Keratinocyte (primary cell): ENCODE measurements at regions not wholly inside any gene's neighbourhood (a gene's known extent, or its start where the extent isn't known, plus 50 kb on each side); places are given as distances from the start of the nearest gene placed in this dataset.

ENCODE experiments used
- DNase-seq: peaks from one replicate; pipeline ENCODE4 v3.0.0-alpha.2; 2011; ENCODE audit warnings: low read depth, missing footprints, low spot score
- FAIRE-seq: peaks from 2 replicates; lab custom pipeline; 2011; peaks lifted over from hg19 to GRCh38; lab: Jason Lieb, UNC
- H2AFZ ChIP-seq: 2 replicates; pipeline ENCODE4 v1.6.0; 2012; ENCODE audit warnings: low read length, control low read depth, inconsistent platforms; ENCODE audit not compliant: control insufficient read depth
- H3K27ac ChIP-seq: 2 replicates; pipeline ENCODE4 v1.5.1; 2011; ENCODE audit warnings: low read length; ENCODE audit not compliant: control insufficient read depth, insufficient read depth
- H3K27me3 ChIP-seq: 3 replicates; pipeline ENCODE4 v1.6.0; 2011; ENCODE audit warnings: low read length; ENCODE audit not compliant: control insufficient read depth, insufficient read depth; ENCODE audit errors: extremely low read depth
- H3K36me3 ChIP-seq, 2 experiments: 2 replicates in 1 of 2; 3 replicates in 1 of 2; pipeline ENCODE4 v1.5.1; 2011; ENCODE audit warnings: low read length in 2 of 2, mild to moderate bottlenecking in 1 of 2; ENCODE audit not compliant: control insufficient read depth in 2 of 2, insufficient read depth in 2 of 2; ENCODE audit errors: extremely low read depth in 1 of 2
- H3K4me1 ChIP-seq: 3 replicates; pipeline ENCODE4 v1.5.1; 2011; ENCODE audit warnings: low read length; ENCODE audit not compliant: control insufficient read depth, insufficient read depth; ENCODE audit errors: extremely low read depth
- H3K4me2 ChIP-seq: 3 replicates; pipeline ENCODE4 v1.6.0; 2011; ENCODE audit warnings: low read depth, low read length; ENCODE audit not compliant: control insufficient read depth, insufficient read depth; ENCODE audit errors: extremely low read depth
- H3K4me3 ChIP-seq, 3 experiments: fragments of 200-600 bp in 1 of 3; sonication (generic) in 1 of 3; 2 replicates in 2 of 3; 3 replicates in 1 of 3; pipeline ENCODE4 v1.5.1; 2011 to 2016; ENCODE audit warnings: low read length in 3 of 3, mild to moderate bottlenecking in 3 of 3, control low read depth in 2 of 3, inconsistent platforms in 1 of 3, low read depth in 1 of 3, mixed read lengths in 1 of 3, mixed run types in 1 of 3, moderate library complexity in 1 of 3; ENCODE audit not compliant: control insufficient read depth in 2 of 3, insufficient read depth in 2 of 3; ENCODE audit errors: extremely low read depth in 1 of 3
- H3K79me2 ChIP-seq: 2 replicates; pipeline ENCODE4 v1.6.0; 2012; ENCODE audit warnings: low read length; ENCODE audit not compliant: control insufficient read depth, insufficient read depth
- H3K9ac ChIP-seq: 3 replicates; pipeline ENCODE4 v1.6.0; 2011; ENCODE audit warnings: low read length; ENCODE audit not compliant: control insufficient read depth, insufficient read depth; ENCODE audit errors: extremely low read depth
- H3K9me1 ChIP-seq: 3 replicates; pipeline ENCODE4 v1.6.0; 2011; ENCODE audit warnings: low read length; ENCODE audit not compliant: control insufficient read depth, insufficient read depth; ENCODE audit errors: extremely low read depth
- H3K9me3 ChIP-seq: 2 replicates; pipeline ENCODE4 v1.5.1; 2012; ENCODE audit warnings: low read depth, low read length; ENCODE audit not compliant: control insufficient read depth
- H4K20me1 ChIP-seq: 3 replicates; pipeline ENCODE4 v1.6.0; 2011; ENCODE audit warnings: low read length; ENCODE audit not compliant: control insufficient read depth, insufficient read depth; ENCODE audit errors: extremely low read depth
- CTCF ChIP-seq, 3 experiments: IDR thresholded peaks in 1 of 3; conservative IDR thresholded peaks in 1 of 3; optimal IDR thresholded peaks in 1 of 3; 2 replicates in 2 of 3; 3 replicates in 1 of 3; pipeline versions ENCODE3 to v1.5.1; 2011; ENCODE audit warnings: low read length in 3 of 3, mild to moderate bottlenecking in 3 of 3, moderate library complexity in 2 of 3, control low read depth in 1 of 3, inconsistent platforms in 1 of 3; ENCODE audit not compliant: insufficient read depth in 2 of 3; ENCODE audit errors: extremely low read depth in 1 of 3
- EZH2 ChIP-seq: IDR thresholded peaks from one replicate; pipeline ENCODE4 v1.6.1; 2012; ENCODE audit warnings: inconsistent platforms, mild to moderate bottlenecking, low read length, moderate library complexity
- dilution Hi-C: fragments of 300-500 bp; cut with MboI; formaldehyde crosslinking; loops from one replicate; pipeline ENCODE4 v1.7.0; 2020; ENCODE audit warnings: low sequenced_read_pairs; ENCODE audit not compliant: extremely low pct_ligation_motif_present

DNA sequence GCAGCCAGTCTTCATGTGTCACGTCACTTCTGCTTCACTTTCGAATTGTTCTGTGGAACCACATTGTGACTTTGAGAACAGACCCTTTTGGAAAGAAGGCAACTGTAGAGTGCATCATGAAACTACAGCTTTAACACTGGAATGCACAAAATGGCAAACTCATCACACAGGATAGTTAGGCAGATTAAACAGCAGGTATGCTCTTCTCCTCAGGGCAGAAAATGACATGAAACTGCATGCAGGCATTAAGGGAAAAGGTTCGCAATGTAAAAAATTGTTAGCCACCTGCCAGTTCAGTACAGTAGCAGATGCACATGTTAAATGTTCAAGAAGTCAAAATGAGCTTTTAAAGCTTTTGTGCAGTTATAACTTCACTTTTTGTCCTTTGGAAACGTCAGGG, 864.6 kb upstream of the IGFBP7 start:
- Histone ChIP-seq H3K79me2 (no peaks in the 10 kb centered on the region), H3K4me2 (no peak overlapping the region), H4K20me1 (no peaks in the 10 kb centered on the region), H3K9me3 (no peaks in the 10 kb centered on the region), H3K9me1 (no peaks in the 10 kb centered on the region), H3K27me3 (no peaks in the 10 kb centered on the region), H3K9ac (no peak overlapping the region), H3K4me1 (no peaks in the 10 kb centered on the region), H3K36me3 (no peaks in the 10 kb centered on the region), H2AFZ (no peak overlapping the region), H3K4me3 (no peak overlapping the region), H3K27ac (no peak overlapping the region)
- DNase-seq (no peak), FAIRE-seq (no peak)
- TF ChIP-seq CTCF (optimal IDR thresholded peaks at IDR 0.05 in 1 of 3, IDR thresholded peaks at IDR 0.05 in 1 of 3, conservative IDR thresholded peaks at IDR 0.05 in 1 of 3; ENCODE audit: extremely low read depth in 1 of 3, insufficient read depth in 2 of 3, low read length in 3 of 3) (no peak), EZH2 (no peak)
- dilution Hi-C loops = no loop called here

DNA sequence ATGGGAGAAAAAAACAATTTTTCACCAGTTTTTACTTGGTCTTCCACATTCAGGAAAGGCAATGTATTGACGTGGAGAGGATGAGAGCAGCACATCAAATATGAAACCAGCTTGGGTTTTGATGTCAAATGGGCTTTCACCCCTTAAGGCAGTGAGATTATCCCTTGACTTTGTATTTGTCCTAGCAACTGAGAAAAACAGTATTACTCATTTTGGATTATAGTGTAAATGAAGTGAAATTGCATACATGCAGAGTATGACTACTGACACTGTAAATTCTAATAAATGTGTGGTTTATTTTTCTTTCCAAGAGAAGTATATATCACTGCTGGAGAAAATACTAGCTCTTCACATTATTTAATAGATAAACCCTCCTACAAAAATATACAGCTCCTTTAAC, 863.6 kb upstream of the IGFBP7 start:
- peaks cover 2% of the 10 kb centered on the region for H3K9me3 ChIP-seq
- no peaks in the 10 kb centered on the region for H3K4me1 ChIP-seq
- no peaks in the 10 kb centered on the region for H4K20me1 ChIP-seq
- no peak overlapping the region for H3K27ac ChIP-seq
- dilution Hi-C loops = no loop called here
- no peaks in the 10 kb centered on the region for H3K9me1 ChIP-seq
- H3K9ac ChIP-seq = no peak overlapping the region
- no peak overlapping the region for H2AFZ ChIP-seq
- H3K4me3 ChIP-seq = no peak overlapping the region
- no peak for DNase-seq
- TF ChIP-seq EZH2 (no peak), CTCF (optimal IDR thresholded peaks at IDR 0.05 in 1 of 3, IDR thresholded peaks at IDR 0.05 in 1 of 3, conservative IDR thresholded peaks at IDR 0.05 in 1 of 3; ENCODE audit: extremely low read depth in 1 of 3, insufficient read depth in 2 of 3, low read length in 3 of 3) (no peak)
- H3K27me3 ChIP-seq = no peaks in the 10 kb centered on the region
- no peaks in the 10 kb centered on the region for H3K79me2 ChIP-seq
- H3K36me3 ChIP-seq = no peaks in the 10 kb centered on the region
- H3K4me2 ChIP-seq = no peak overlapping the region
- FAIRE-seq = no peak
